PC-9 (cell line): ENCODE measurements at regions not wholly inside any gene's neighbourhood (a gene's known extent, or its start where the extent isn't known, plus 50 kb on each side); places are given as distances from the start of the nearest gene placed in this dataset.

Experiments
- CTCF ChIP-seq: fragments of 200-600 bp; sonication (generic); conservative IDR thresholded peaks from 2 replicates; pipeline ENCODE4 v1.6.1; 2017; ENCODE audit warnings: mixed run types, antibody characterized with exemption, mild to moderate bottlenecking, moderate library complexity
- EZH2 ChIP-seq: fragments of 200-600 bp; sonication (generic); IDR thresholded peaks from 2 replicates; pipeline ENCODE4 v1.8.0; 2017; ENCODE audit warnings: antibody characterized with exemption, low read depth

- TF ChIP-seq CTCF (no peak), EZH2 (no peak)
Observed at GRCh38 chr5:114099161-114099560, 262.7 kb upstream of the KCNN2 start.
